DND-41 (cell line): ENCODE measurements at regions not wholly inside any gene's neighbourhood (a gene's known extent, or its start where the extent isn't known, plus 50 kb on each side); places are given as distances from the start of the nearest gene placed in this dataset.

Experiments used
- ATAC-seq: fragments of 200-7000 bp; cut with Tn5 transposase; 3 replicates; pipeline ENCODE4 v1.9.1; 2021; ENCODE audit warnings: low read depth; ENCODE audit not compliant: insufficient read depth
- DNase-seq: peaks from one replicate; pipeline ENCODE4 v3.0.0-alpha.2; 2020
- H2AFZ ChIP-seq: 2 replicates; pipeline ENCODE4 v1.6.0; 2012; ENCODE audit warnings: low read depth, low read length
- H3K27ac ChIP-seq: 2 replicates; pipeline ENCODE4 v1.5.1; 2012; ENCODE audit warnings: low read length, inconsistent platforms
- H3K27me3 ChIP-seq: fragments of 200-600 bp; sonication (generic); 2 replicates; pipeline ENCODE4 v1.6.0; 2012; ENCODE audit warnings: low read length, mild to moderate bottlenecking, inconsistent platforms; ENCODE audit not compliant: insufficient read depth, poor library complexity
- H3K36me3 ChIP-seq: 2 replicates; pipeline ENCODE4 v1.5.1; 2012; ENCODE audit warnings: low read length, inconsistent platforms; ENCODE audit not compliant: insufficient read depth
- H3K4me1 ChIP-seq: 2 replicates; pipeline ENCODE4 v1.5.1; 2012; ENCODE audit warnings: mild to moderate bottlenecking, low read length; ENCODE audit not compliant: insufficient read depth
- H3K4me2 ChIP-seq: 2 replicates; pipeline ENCODE4 v1.6.0; 2012; ENCODE audit warnings: mild to moderate bottlenecking, moderate library complexity, low read length, inconsistent platforms; ENCODE audit not compliant: insufficient read depth
- H3K4me3 ChIP-seq, 2 experiments: fragments of 200-600 bp in 1 of 2; shearing (Covaris generic) in 1 of 2; 2 replicates each; pipeline ENCODE4 v1.5.1; 2012 to 2016; ENCODE audit warnings: inconsistent platforms in 2 of 2, low read length in 2 of 2, mild to moderate bottlenecking in 2 of 2, low read depth in 1 of 2, moderate library complexity in 1 of 2
- H3K79me2 ChIP-seq: 2 replicates; pipeline ENCODE4 v1.6.0; 2012; ENCODE audit warnings: low read length, inconsistent platforms; ENCODE audit not compliant: insufficient read depth
- H3K9ac ChIP-seq: 2 replicates; pipeline ENCODE4 v1.6.0; 2012; ENCODE audit warnings: low read depth, mild to moderate bottlenecking, inconsistent platforms, low read length, moderate library complexity
- H3K9me3 ChIP-seq: 2 replicates; pipeline ENCODE4 v1.5.1; 2012; ENCODE audit warnings: low read length, moderate library complexity, mild to moderate bottlenecking, inconsistent platforms; ENCODE audit not compliant: insufficient read depth, severe bottlenecking
- H4K20me1 ChIP-seq: 2 replicates; pipeline ENCODE4 v1.6.0; 2012; ENCODE audit warnings: low read length; ENCODE audit not compliant: insufficient read depth
- CTCF ChIP-seq: IDR thresholded peaks from 2 replicates; pipeline ENCODE4 v1.5.1; 2012; ENCODE audit warnings: borderline replicate concordance, low read length, moderate library complexity, mild to moderate bottlenecking; ENCODE audit not compliant: poor library complexity, severe bottlenecking; ENCODE audit errors: extremely low read depth
- EZH2 ChIP-seq: IDR thresholded peaks from 3 replicates; pipeline ENCODE4 v1.6.1; 2012; ENCODE audit warnings: borderline replicate concordance, low read depth, mild to moderate bottlenecking, moderate library complexity, low read length, inconsistent platforms; ENCODE audit not compliant: severe bottlenecking

DNA sequence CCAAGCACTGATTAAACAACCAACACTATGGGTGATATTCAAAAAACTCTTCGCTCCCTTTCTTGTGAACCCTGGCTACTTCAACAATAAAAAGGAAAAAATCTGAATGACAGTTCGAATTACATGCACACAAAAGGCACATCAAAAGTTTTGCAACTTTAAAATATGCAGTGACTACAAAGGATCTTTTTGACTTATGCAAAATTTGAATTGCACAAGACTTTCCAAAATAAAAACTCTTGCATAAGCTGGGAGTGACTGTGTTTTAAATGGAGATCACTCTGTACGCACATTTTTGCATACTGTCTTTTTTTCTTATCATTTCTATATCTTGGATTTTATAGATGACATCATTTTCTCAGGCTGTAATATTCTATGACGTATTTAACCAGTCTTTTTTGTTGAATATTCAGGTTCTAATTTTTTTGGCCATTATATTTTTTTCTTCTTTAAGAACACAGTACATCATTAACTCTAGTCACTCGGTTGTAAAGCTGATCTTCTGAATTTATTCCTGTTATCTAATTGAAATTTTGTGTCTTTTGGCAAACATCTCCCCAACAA lies 667.6 kb upstream of the TBX3 start:
- no peaks in the 10 kb centered on the region for H3K9me3 ChIP-seq
- H3K36me3 ChIP-seq = no peaks in the 10 kb centered on the region
- no peak for ATAC-seq
- H4K20me1 ChIP-seq = no peaks in the 10 kb centered on the region
- no peak overlapping the region for H3K4me3 ChIP-seq
- TF ChIP-seq CTCF (no peak), EZH2 (no peak)
- no peaks in the 10 kb centered on the region for H3K79me2 ChIP-seq
- no peak overlapping the region for H3K9ac ChIP-seq
- no peaks in the 10 kb centered on the region for H3K27me3 ChIP-seq
- H3K4me2 ChIP-seq = no peak overlapping the region
- no peak overlapping the region for H3K27ac ChIP-seq
- no peaks in the 10 kb centered on the region for H3K4me1 ChIP-seq
- no peak for DNase-seq
- no peak overlapping the region for H2AFZ ChIP-seq

DNA sequence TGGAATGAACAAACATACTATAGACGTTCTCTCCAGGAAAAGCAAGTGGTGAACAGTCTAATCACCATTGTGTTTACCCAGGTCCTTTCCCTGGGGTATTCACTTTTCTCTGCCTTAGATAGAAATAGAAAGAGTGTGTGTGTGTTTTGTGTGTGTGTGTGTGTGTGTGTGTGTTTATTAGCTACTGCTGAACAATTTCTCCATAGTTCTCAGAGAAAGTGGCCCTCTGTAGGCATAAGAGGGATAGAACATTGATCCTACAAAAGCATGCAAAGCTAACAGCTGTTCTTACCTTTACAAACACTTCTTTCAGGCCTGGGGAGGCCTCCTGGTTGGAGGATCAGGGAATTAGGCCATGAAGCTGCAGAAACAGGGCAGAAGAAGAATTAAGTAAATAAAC lies 665.7 kb upstream of the TBX3 start:
- H3K4me2 ChIP-seq = no peak overlapping the region
- H3K36me3 ChIP-seq = no peaks in the 10 kb centered on the region
- no peak for TF ChIP-seq CTCF
- no peak for TF ChIP-seq EZH2
- no peak for ATAC-seq
- H4K20me1 ChIP-seq = no peaks in the 10 kb centered on the region
- no peaks in the 10 kb centered on the region for H3K9me3 ChIP-seq
- DNase-seq = no peak
- no peak overlapping the region for H3K9ac ChIP-seq
- no peak overlapping the region for H3K27ac ChIP-seq
- no peaks in the 10 kb centered on the region for H3K4me1 ChIP-seq
- H3K4me3 ChIP-seq = no peak overlapping the region
- no peaks in the 10 kb centered on the region for H3K27me3 ChIP-seq
- H2AFZ ChIP-seq = no peak overlapping the region
- no peaks in the 10 kb centered on the region for H3K79me2 ChIP-seq

DNA sequence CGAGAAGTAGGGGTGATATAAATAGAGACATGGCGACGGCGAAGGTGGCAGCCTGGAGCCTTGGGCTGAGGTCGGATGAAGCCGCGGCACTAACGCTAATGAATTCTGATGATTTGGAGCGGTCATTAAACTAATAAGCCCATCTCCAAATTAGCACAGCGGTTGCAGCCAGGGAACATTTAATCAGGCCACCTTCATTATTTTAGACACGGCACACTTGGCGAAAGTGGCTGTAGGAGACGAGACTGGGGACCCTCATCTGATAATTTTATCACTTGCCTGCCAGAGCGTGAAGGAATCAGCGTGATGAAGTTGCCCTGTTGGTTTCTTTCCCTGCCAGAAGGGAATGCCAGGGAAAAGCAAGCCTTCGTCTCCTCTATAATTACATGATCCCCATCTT lies 664.3 kb upstream of the TBX3 start:
- no peak for ATAC-seq
- no peak overlapping the region for H2AFZ ChIP-seq
- H3K27ac ChIP-seq = no peak overlapping the region
- no peaks in the 10 kb centered on the region for H3K9me3 ChIP-seq
- H3K79me2 ChIP-seq = no peaks in the 10 kb centered on the region
- DNase-seq = no peak
- H4K20me1 ChIP-seq = no peaks in the 10 kb centered on the region
- no peak overlapping the region for H3K4me2 ChIP-seq
- H3K4me3 ChIP-seq = no peak overlapping the region
- H3K9ac ChIP-seq = no peak overlapping the region
- H3K36me3 ChIP-seq = no peaks in the 10 kb centered on the region
- no peaks in the 10 kb centered on the region for H3K4me1 ChIP-seq
- TF ChIP-seq CTCF (no peak), EZH2 (no peak)
- H3K27me3 ChIP-seq = no peaks in the 10 kb centered on the region

- Histone ChIP-seq H3K4me1 (no peaks in the 10 kb centered on the region), H3K9ac (no peak overlapping the region), H3K27me3 (no peaks in the 10 kb centered on the region), H3K27ac (no peak overlapping the region), H3K9me3 (no peaks in the 10 kb centered on the region), H3K36me3 (no peaks in the 10 kb centered on the region), H3K4me2 (no peak overlapping the region), H2AFZ (no peak overlapping the region), H4K20me1 (no peaks in the 10 kb centered on the region), H3K79me2 (no peaks in the 10 kb centered on the region), H3K4me3 (no peak overlapping the region)
- no peak for DNase-seq
- no peak for TF ChIP-seq CTCF
- TF ChIP-seq EZH2 = no peak
- ATAC-seq = no peak
Measured at GRCh38 chr12:115343601-115344000, 659.6 kb upstream of the TBX3 start.
